Endothelial cell of umbilical vein (primary cell): ENCODE measurements at regions not wholly inside any gene's neighbourhood (a gene's known extent, or its start where the extent isn't known, plus 50 kb on each side); places are given as distances from the start of the nearest gene placed in this dataset.

ENCODE experiments used
- BruUV-seq: library from RNA; stranded (reverse); fragments of 400-500 nt; replicated peaks from 2 replicates; lab custom pipeline; 2021; lab: Mats Ljungman, UMichigan
- CTCF ChIA-PET: fragments of 300-600, 350-600 bp; sonication (Branson Sonifier 250); formaldehyde crosslinking; loops from one replicate; lab custom pipeline; 2021; ENCODE audit warnings: antibody characterized with exemption, inconsistent platforms; lab: Charles Lee
- POLR2A ChIA-PET: fragments of 300-600, 350-600 bp; sonication (Branson Sonifier 250); formaldehyde crosslinking; loops from one replicate; lab custom pipeline; 2021; ENCODE audit warnings: antibody characterized with exemption, inconsistent platforms; lab: Charles Lee
- DNase-seq: peaks from one replicate; pipeline ENCODE4 v3.0.0-alpha.2; 2011; ENCODE audit warnings: low read depth, low spot score
- FAIRE-seq: peaks from 2 replicates; lab custom pipeline; 2011; peaks lifted over from hg19 to GRCh38; lab: Jason Lieb, UNC
- H2AFZ ChIP-seq: 2 replicates; pipeline ENCODE4 v1.6.0; 2012; ENCODE audit warnings: low read depth, low read length, control low read depth, inconsistent platforms
- H3K27ac ChIP-seq: 2 replicates; pipeline ENCODE4 v1.5.1; 2011; ENCODE audit warnings: low read depth, mild to moderate bottlenecking, control low read depth, low read length, moderate library complexity; ENCODE audit not compliant: insufficient read depth
- H3K27me3 ChIP-seq, 2 experiments: 2 replicates each; pipeline versions ENCODE4 v1.6.0 to v1.6.1; 2011; ENCODE audit warnings: low read length in 2 of 2, mixed read lengths in 1 of 2; ENCODE audit not compliant: control insufficient read depth in 2 of 2, insufficient read depth in 2 of 2
- H3K36me3 ChIP-seq, 2 experiments: 2 replicates in 1 of 2; 3 replicates in 1 of 2; pipeline ENCODE4 v1.5.1; 2011; ENCODE audit warnings: low read length in 2 of 2, mild to moderate bottlenecking in 1 of 2, moderate library complexity in 1 of 2; ENCODE audit not compliant: control insufficient read depth in 2 of 2, insufficient read depth in 2 of 2; ENCODE audit errors: extremely low read depth in 1 of 2
- H3K4me1 ChIP-seq: 3 replicates; pipeline ENCODE4 v1.5.1; 2011; ENCODE audit warnings: mild to moderate bottlenecking, low read length; ENCODE audit not compliant: control insufficient read depth, insufficient read depth; ENCODE audit errors: extremely low read depth
- H3K4me2 ChIP-seq: 2 replicates; pipeline ENCODE4 v1.6.1; 2011; ENCODE audit warnings: low read length, control low read depth, mixed read lengths; ENCODE audit not compliant: insufficient read depth
- H3K4me3 ChIP-seq, 3 experiments: fragments of 200-600 bp in 1 of 3; sonication (generic), shearing (Covaris generic) in 1 of 3; replicated peaks in 1 of 3; 2 replicates each; pipeline ENCODE4 v1.5.1; 2011 to 2016; ENCODE audit warnings: control low read depth in 3 of 3, low read length in 3 of 3, mild to moderate bottlenecking in 2 of 3, inconsistent platforms in 1 of 3, low read depth in 1 of 3, moderate library complexity in 1 of 3; ENCODE audit not compliant: insufficient read depth in 1 of 3
- H3K79me2 ChIP-seq: 2 replicates; pipeline ENCODE4 v1.6.0; 2012; ENCODE audit warnings: low read length, inconsistent platforms; ENCODE audit not compliant: control insufficient read depth, insufficient read depth
- H3K9ac ChIP-seq: replicated peaks from 2 replicates; pipeline ENCODE3; 2011; ENCODE audit warnings: low read length, control low read depth; ENCODE audit not compliant: insufficient read depth; ENCODE audit errors: extremely low read depth
- H3K9me1 ChIP-seq: replicated peaks from 3 replicates; pipeline ENCODE4 v1.6.0; 2011; ENCODE audit warnings: mild to moderate bottlenecking, low read length; ENCODE audit not compliant: control insufficient read depth, insufficient read depth; ENCODE audit errors: extremely low read depth
- H3K9me3 ChIP-seq: replicated peaks from 2 replicates; pipeline ENCODE4 v1.5.1; 2012; ENCODE audit warnings: low read length, inconsistent platforms; ENCODE audit not compliant: control insufficient read depth, insufficient read depth
- H4K20me1 ChIP-seq: replicated peaks from 2 replicates; pipeline ENCODE3; 2011; ENCODE audit warnings: mild to moderate bottlenecking, low read length; ENCODE audit not compliant: control insufficient read depth, insufficient read depth; ENCODE audit errors: extremely low read depth
- CTCF ChIP-seq, 2 donors: IDR thresholded peaks; 1 replicate in 1 of 2; 2 replicates in 1 of 2; pipeline ENCODE4 v1.5.1; 2011; ENCODE audit warnings: low read length in 2 of 2, mild to moderate bottlenecking in 2 of 2, moderate library complexity in 2 of 2, control low read depth in 1 of 2, inconsistent platforms in 1 of 2, low read depth in 1 of 2; ENCODE audit not compliant: insufficient read depth in 1 of 2; ENCODE audit errors: extremely low read depth in 1 of 2
- EZH2 ChIP-seq: IDR thresholded peaks from 2 replicates; pipeline ENCODE4 v1.6.1; 2012; ENCODE audit warnings: borderline replicate concordance, low read depth, mild to moderate bottlenecking, moderate library complexity, low read length, inconsistent platforms; ENCODE audit not compliant: severe bottlenecking
- GATA2 ChIP-seq: IDR thresholded peaks from 2 replicates; pipeline ENCODE4 v1.7.0; 2011; ENCODE audit warnings: low read depth, mild to moderate bottlenecking, moderate library complexity, mixed read lengths, low read length; ENCODE audit not compliant: insufficient read length, insufficient read depth
- MAX ChIP-seq: IDR thresholded peaks from 2 replicates; pipeline ENCODE4 v1.6.1; 2011; ENCODE audit not compliant: insufficient read depth, insufficient read length
- MYC ChIP-seq: IDR thresholded peaks from one replicate; pipeline ENCODE4 v1.6.1; 2011; ENCODE audit warnings: mild to moderate bottlenecking, low read depth, low read length
- POLR2A ChIP-seq: IDR thresholded peaks from 2 replicates; pipeline ENCODE4 v1.6.1; 2012; ENCODE audit warnings: low read depth, mild to moderate bottlenecking, control low read depth, low read length
- dilution Hi-C: fragments of 300-500 bp; cut with MboI; formaldehyde crosslinking; loops from one replicate; pipeline ENCODE4 v1.15.0; 2019; ENCODE audit warnings: low sequenced_read_pairs; ENCODE audit not compliant: extremely low pct_ligation_motif_present
- intact Hi-C: fragments of 100-400 bp; cut with micrococcal nuclease; formaldehyde crosslinking; loops from one replicate; pipeline ENCODE4 v1.10.0; 2022

GRCh38 chr2:172207911-172208310 lies 105.2 kb upstream of the DLX2 start:
- BruUV-seq: no TSS peak
- no peaks in the 10 kb centered on the region for H3K9me3 ChIP-seq
- no peak overlapping the region for H3K4me2 ChIP-seq
- no peak overlapping the region for H3K9ac ChIP-seq
- CTCF ChIA-PET: interaction anchor here (0.7 to 3.3 kb wide), 12 partner anchors 13 to 259 kb away, joined by 3 to 28 read pairs (median 4); no protein-coding TSS in a partner anchor
- no peaks in the 10 kb centered on the region for H3K79me2 ChIP-seq
- H3K4me1 ChIP-seq: peaks cover 16% of the 10 kb centered on the region
- dilution Hi-C loops (no loop called here), intact Hi-C loops (loop anchor here (2.0 kb wide), 1 partner anchor 43 kb away; no protein-coding TSS in a partner anchor)
- FAIRE-seq: no peak
- no peaks in the 10 kb centered on the region for H4K20me1 ChIP-seq
- H3K4me3 ChIP-seq: no peak overlapping the region
- H3K27me3 ChIP-seq: no peaks in the 10 kb centered on the region
- H3K36me3 ChIP-seq: no peaks in the 10 kb centered on the region
- no peak for TF ChIP-seq POLR2A
- no peak overlapping the region for H2AFZ ChIP-seq
- no peak overlapping the region for H3K27ac ChIP-seq
- DNase-seq: no peak
- no peaks in the 10 kb centered on the region for H3K9me1 ChIP-seq
- POLR2A ChIA-PET: no interaction called here

GRCh38 chr2:172208791-172209325 lies 106.2 kb upstream of the DLX2 start:
- ChIA-PET CTCF (interaction anchor here (0.7 to 3.3 kb wide), 13 partner anchors 12 to 258 kb away, joined by 3 to 28 read pairs (median 3); no protein-coding TSS in a partner anchor), POLR2A (interaction anchor here (0.6 kb wide), 1 partner anchor 23 kb away, joined by 6 read pairs; no protein-coding TSS in a partner anchor)
- H3K9me1 ChIP-seq: no peaks in the 10 kb centered on the region
- no peaks in the 10 kb centered on the region for H3K27me3 ChIP-seq
- no peaks in the 10 kb centered on the region for H4K20me1 ChIP-seq
- TF ChIP-seq CTCF (IDR thresholded peaks at IDR 0.05; ENCODE audit: extremely low read depth in 1 of 2, insufficient read depth in 1 of 2, low read depth in 1 of 2, low read length in 2 of 2) (no peak), POLR2A (no peak), EZH2 (no peak), GATA2 (peak; percentile 82), MAX (no peak), MYC (no peak)
- H2AFZ ChIP-seq: peak overlapping the region; percentile 70
- peak; percentile 58 for DNase-seq
- H3K4me3 ChIP-seq: peak overlapping the region in 1 of 3 experiments; percentile 27
- no TSS peak for BruUV-seq
- no peaks in the 10 kb centered on the region for H3K36me3 ChIP-seq
- no peak overlapping the region for H3K9ac ChIP-seq
- peak overlapping the region; percentile 39 for H3K27ac ChIP-seq
- dilution Hi-C loops: no loop called here
- peak; percentile 70 for FAIRE-seq
- no peaks in the 10 kb centered on the region for H3K9me3 ChIP-seq
- intact Hi-C loops: loop anchor here (1.0 to 2.0 kb wide), 2 partner anchors 11 to 42 kb away; no protein-coding TSS in a partner anchor
- peak overlapping the region; percentile 58 for H3K4me2 ChIP-seq
- H3K79me2 ChIP-seq: no peaks in the 10 kb centered on the region
- peaks cover 16% of the 10 kb centered on the region for H3K4me1 ChIP-seq
